ENCODE measurements at regions not wholly inside any gene's neighbourhood (a gene's known extent, or its start where the extent isn't known, plus 50 kb on each side); places are given as distances from the start of the nearest gene placed in this dataset.
"Not testable (repeated sequence)": the region's sequence is repeated elsewhere in the genome, so short reads cannot be mapped to it uniquely, and the experiment has no call there.

- H3K4me1 Mint-ChIP-seq (ENCODE audit: low read depth), result no peaks in the 10 kb centered on the region
- peaks cover 2% of the 10 kb centered on the region for H3K9me3 Mint-ChIP-seq (ENCODE audit: low read depth)
- no peaks in the 10 kb centered on the region for H3K36me3 Mint-ChIP-seq (ENCODE audit: low read depth)
Measured at GRCh38 chr11:38839071-38839470, 2241.0 kb upstream of the RAG2 start.

GRCh38 chr11:38835966-38836365 lies 2237.9 kb upstream of the RAG2 start:
- Mint-ChIP-seq H3K27ac (ENCODE audit: unreplicated experiment) (no peak overlapping the region), H3K27me3 (ENCODE audit: low read depth) (no peaks in the 10 kb centered on the region), H3K9me3 (ENCODE audit: low read depth) (no peaks in the 10 kb centered on the region), H3K4me1 (ENCODE audit: low read depth) (no peaks in the 10 kb centered on the region), H3K4me3 (ENCODE audit: unreplicated experiment) (no peak overlapping the region), H3K36me3 (ENCODE audit: low read depth) (no peaks in the 10 kb centered on the region)
- TF ChIP-seq CTCF (IDR thresholded peaks at IDR 0.05), result no peak
- no peak for DNase-seq (ENCODE audit: low spot score)

More at GRCh38 chr11:38839071-38839470, 2241.0 kb upstream of the RAG2 start:
- TF ChIP-seq CTCF (IDR thresholded peaks at IDR 0.05), result no peak
- no peak overlapping the region for H3K27ac Mint-ChIP-seq (ENCODE audit: unreplicated experiment)
- no peaks in the 10 kb centered on the region for H3K27me3 Mint-ChIP-seq (ENCODE audit: low read depth)
- DNase-seq (ENCODE audit: low spot score), result no peak
- no peak overlapping the region for H3K4me3 Mint-ChIP-seq (ENCODE audit: unreplicated experiment)

- Mint-ChIP-seq H3K36me3 (ENCODE audit: low read depth) (peaks cover 17% of the 10 kb centered on the region), H3K4me1 (ENCODE audit: low read depth) (peaks cover under 1% of the 10 kb centered on the region), H3K27ac (ENCODE audit: unreplicated experiment) (no peak overlapping the region), H3K27me3 (ENCODE audit: low read depth) (no peaks in the 10 kb centered on the region), H3K9me3 (ENCODE audit: low read depth) (peaks cover 44% of the 10 kb centered on the region), H3K4me3 (ENCODE audit: unreplicated experiment) (no peak overlapping the region)
- no peak for DNase-seq (ENCODE audit: low spot score)
- TF ChIP-seq CTCF (IDR thresholded peaks at IDR 0.05), result peak; percentile 62
Measured at GRCh38 chr11:38824573-38824972, 2226.5 kb upstream of the RAG2 start.

GRCh38 chr11:38821786-38822185 lies 2223.8 kb upstream of the RAG2 start:
- not testable (repeated sequence) for H3K27me3 Mint-ChIP-seq (ENCODE audit: low read depth); DNase-seq (ENCODE audit: low spot score); H3K4me3 Mint-ChIP-seq (ENCODE audit: unreplicated experiment); H3K27ac Mint-ChIP-seq (ENCODE audit: unreplicated experiment); H3K36me3 Mint-ChIP-seq (ENCODE audit: low read depth)
- H3K4me1 Mint-ChIP-seq (ENCODE audit: low read depth), result peaks cover 11% of the 10 kb centered on the region
- peaks cover 19% of the 10 kb centered on the region for H3K9me3 Mint-ChIP-seq (ENCODE audit: low read depth)

- H3K36me3 Mint-ChIP-seq (ENCODE audit: low read depth), result no peaks in the 10 kb centered on the region
- DNase-seq (ENCODE audit: low spot score), result no peak
- H3K27ac Mint-ChIP-seq (ENCODE audit: unreplicated experiment), result no peak overlapping the region
Measured at GRCh38 chr11:38819981-38820380, 2221.9 kb upstream of the RAG2 start.

More at GRCh38 chr11:38819981-38820380, 2221.9 kb upstream of the RAG2 start:
- Mint-ChIP-seq H3K9me3 (ENCODE audit: low read depth) (peaks cover 6% of the 10 kb centered on the region), H3K4me3 (ENCODE audit: unreplicated experiment) (no peak overlapping the region), H3K4me1 (ENCODE audit: low read depth) (peaks cover 15% of the 10 kb centered on the region), H3K27me3 (ENCODE audit: low read depth) (no peaks in the 10 kb centered on the region)
- TF ChIP-seq CTCF (IDR thresholded peaks at IDR 0.05), result no peak

All from chondrocyte (in vitro differentiated cells).